Neural crest cell (in vitro differentiated cells): ENCODE measurements at regions not wholly inside any gene's neighbourhood (a gene's known extent, or its start where the extent isn't known, plus 50 kb on each side); places are given as distances from the start of the nearest gene placed in this dataset.

ENCODE experiments used
- DNase-seq: peaks from one replicate; pipeline ENCODE4 v3.0.0; 2021; ENCODE audit warnings: low read depth, mixed read lengths, low spot score
- H3K27ac Mint-ChIP-seq: one replicate; pipeline ENCODE4 v1.8.0; 2021; ENCODE audit warnings: mild to moderate bottlenecking, mixed read lengths; ENCODE audit not compliant: unreplicated experiment
- H3K27me3 Mint-ChIP-seq: 2 replicates; pipeline ENCODE4 v1.8.0; 2021; ENCODE audit warnings: low read depth, mild to moderate bottlenecking, mixed read lengths
- H3K36me3 Mint-ChIP-seq: 2 replicates; pipeline ENCODE4 v1.8.0; 2021; ENCODE audit warnings: low read depth, mild to moderate bottlenecking, mixed read lengths
- H3K4me1 Mint-ChIP-seq: 2 replicates; pipeline ENCODE4 v1.8.0; 2021; ENCODE audit warnings: mixed read lengths
- H3K4me3 Mint-ChIP-seq: one replicate; pipeline ENCODE4 v1.8.0; 2021; ENCODE audit warnings: mild to moderate bottlenecking, mixed read lengths
- H3K9me3 Mint-ChIP-seq: 2 replicates; pipeline ENCODE4 v1.8.0; 2021; ENCODE audit warnings: mixed read lengths
- TF ChIP-seq, protein P1 (sequence below): fragments of 200-600 bp; sonication (generic); conservative IDR thresholded peaks from 2 replicates; pipeline ENCODE4 v1.5.0; 2021; ENCODE audit warnings: antibody characterized with exemption, mild to moderate bottlenecking

DNA sequence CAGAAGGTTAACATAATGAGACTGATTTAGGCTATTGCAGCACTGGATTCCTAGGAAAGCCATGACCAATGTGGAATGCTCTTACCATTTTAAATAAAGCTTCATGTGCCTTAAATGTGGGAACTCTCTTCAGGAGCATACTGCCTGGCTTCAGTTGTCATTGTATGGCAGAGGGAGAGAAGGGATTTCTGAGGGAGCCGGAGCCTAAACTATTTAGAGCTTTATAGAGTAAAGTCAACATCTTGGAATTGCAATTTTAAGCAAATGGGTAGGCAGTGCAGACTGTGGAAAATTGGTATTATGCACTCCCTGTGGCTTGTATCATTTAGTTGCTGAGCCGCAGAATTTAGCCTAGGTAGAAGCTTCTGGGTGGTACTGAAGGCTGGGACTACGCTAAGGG lies 2041.4 kb downstream of the PCDH9 start:
- TF ChIP-seq, protein P1, sequence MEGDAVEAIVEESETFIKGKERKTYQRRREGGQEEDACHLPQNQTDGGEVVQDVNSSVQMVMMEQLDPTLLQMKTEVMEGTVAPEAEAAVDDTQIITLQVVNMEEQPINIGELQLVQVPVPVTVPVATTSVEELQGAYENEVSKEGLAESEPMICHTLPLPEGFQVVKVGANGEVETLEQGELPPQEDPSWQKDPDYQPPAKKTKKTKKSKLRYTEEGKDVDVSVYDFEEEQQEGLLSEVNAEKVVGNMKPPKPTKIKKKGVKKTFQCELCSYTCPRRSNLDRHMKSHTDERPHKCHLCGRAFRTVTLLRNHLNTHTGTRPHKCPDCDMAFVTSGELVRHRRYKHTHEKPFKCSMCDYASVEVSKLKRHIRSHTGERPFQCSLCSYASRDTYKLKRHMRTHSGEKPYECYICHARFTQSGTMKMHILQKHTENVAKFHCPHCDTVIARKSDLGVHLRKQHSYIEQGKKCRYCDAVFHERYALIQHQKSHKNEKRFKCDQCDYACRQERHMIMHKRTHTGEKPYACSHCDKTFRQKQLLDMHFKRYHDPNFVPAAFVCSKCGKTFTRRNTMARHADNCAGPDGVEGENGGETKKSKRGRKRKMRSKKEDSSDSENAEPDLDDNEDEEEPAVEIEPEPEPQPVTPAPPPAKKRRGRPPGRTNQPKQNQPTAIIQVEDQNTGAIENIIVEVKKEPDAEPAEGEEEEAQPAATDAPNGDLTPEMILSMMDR: no peak
- H3K27me3 Mint-ChIP-seq: no peaks in the 10 kb centered on the region
- peaks cover 7% of the 10 kb centered on the region for H3K9me3 Mint-ChIP-seq
- DNase-seq: no peak
- H3K36me3 Mint-ChIP-seq: no peaks in the 10 kb centered on the region
- no peak overlapping the region for H3K4me3 Mint-ChIP-seq
- no peak overlapping the region for H3K27ac Mint-ChIP-seq
- no peaks in the 10 kb centered on the region for H3K4me1 Mint-ChIP-seq

DNA sequence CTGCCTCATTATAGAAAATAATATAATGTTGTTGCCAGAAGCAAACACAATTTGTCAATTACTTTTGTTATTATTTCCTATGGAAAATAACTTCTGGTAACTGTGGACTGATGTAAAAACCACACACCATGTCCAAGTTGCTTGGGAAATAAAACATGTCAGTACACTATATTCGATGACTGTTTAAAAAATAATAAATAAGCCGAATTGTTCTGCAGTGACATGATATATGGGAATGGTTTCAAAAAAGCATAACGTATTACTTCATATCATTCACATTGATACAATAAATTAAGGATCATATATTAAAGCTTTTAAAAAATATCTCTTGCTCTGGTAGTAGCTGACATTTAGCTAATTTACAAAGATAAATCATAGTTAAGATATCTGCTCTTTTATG lies 2062.1 kb downstream of the PCDH9 start:
- no peak overlapping the region for H3K4me3 Mint-ChIP-seq
- no peak for DNase-seq
- no peaks in the 10 kb centered on the region for H3K27me3 Mint-ChIP-seq
- no peaks in the 10 kb centered on the region for H3K36me3 Mint-ChIP-seq
- TF ChIP-seq, protein P1: no peak
- no peaks in the 10 kb centered on the region for H3K4me1 Mint-ChIP-seq
- no peak overlapping the region for H3K27ac Mint-ChIP-seq
- no peaks in the 10 kb centered on the region for H3K9me3 Mint-ChIP-seq

DNA sequence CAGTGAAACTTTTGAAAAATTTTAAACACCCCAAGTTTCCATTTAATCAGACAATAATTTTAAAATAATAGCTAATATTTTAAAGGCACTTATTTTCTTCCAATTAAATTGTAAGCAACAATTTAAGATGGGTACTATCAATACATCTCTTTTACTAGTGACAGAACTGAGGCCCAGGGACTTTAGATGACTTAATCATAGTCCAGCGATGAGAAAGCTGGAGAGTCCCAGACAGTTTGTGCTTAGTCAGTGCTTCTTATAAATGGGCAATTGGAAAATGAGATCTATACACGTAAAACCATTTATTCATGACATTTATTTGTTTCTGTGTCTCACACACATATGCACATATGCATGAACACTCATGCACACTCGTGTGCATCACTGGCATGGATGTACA lies 2063.5 kb downstream of the PCDH9 start:
- H3K36me3 Mint-ChIP-seq: no peaks in the 10 kb centered on the region
- H3K27ac Mint-ChIP-seq: no peak overlapping the region
- no peaks in the 10 kb centered on the region for H3K27me3 Mint-ChIP-seq
- no peak overlapping the region for H3K4me3 Mint-ChIP-seq
- no peak for DNase-seq
- no peaks in the 10 kb centered on the region for H3K4me1 Mint-ChIP-seq
- H3K9me3 Mint-ChIP-seq: no peaks in the 10 kb centered on the region
- TF ChIP-seq, protein P1: no peak

DNA sequence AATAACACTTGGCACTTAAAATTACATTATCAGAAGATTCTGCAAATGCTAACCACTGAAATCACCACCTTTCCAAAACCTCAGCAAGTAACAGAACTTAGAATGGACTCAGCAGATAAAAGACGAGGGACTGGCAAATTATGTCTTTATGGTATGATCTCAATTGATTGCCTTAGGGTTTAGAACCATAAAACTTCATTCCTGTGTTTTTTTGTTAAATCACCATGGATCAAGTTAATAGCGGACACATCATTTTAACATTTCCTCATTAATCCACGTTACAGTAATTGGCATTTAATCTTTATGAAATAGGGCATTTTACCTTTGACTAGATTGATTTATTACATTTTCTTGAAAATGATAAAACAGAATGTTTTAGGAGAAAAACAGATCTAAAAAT lies 2070.3 kb downstream of the PCDH9 start:
- H3K4me1 Mint-ChIP-seq: no peaks in the 10 kb centered on the region
- TF ChIP-seq, protein P1: no peak
- H3K4me3 Mint-ChIP-seq: no peak overlapping the region
- DNase-seq: no peak
- H3K9me3 Mint-ChIP-seq: no peaks in the 10 kb centered on the region
- H3K36me3 Mint-ChIP-seq: no peaks in the 10 kb centered on the region
- H3K27ac Mint-ChIP-seq: no peak overlapping the region
- no peaks in the 10 kb centered on the region for H3K27me3 Mint-ChIP-seq

DNA sequence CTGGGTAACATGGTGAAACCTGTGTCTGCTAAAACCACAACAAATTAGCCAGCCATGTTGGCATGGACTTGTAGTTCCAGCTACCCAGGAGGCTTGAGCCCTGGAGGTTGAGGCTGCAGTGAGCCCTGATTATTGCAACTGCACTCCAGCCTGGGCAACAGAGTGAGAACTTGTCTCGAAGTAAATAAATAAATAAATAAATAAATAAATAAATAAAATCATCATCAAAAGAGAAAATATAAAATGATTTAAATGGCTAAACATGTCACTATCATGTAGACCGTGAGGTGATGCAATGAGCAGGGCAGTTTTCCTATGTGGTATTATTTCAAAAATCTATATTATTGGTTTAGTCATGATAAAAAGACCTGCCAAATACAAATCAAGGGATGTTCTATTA lies 2074.3 kb downstream of the PCDH9 start:
- Mint-ChIP-seq H3K4me3 (no peak overlapping the region), H3K27me3 (no peaks in the 10 kb centered on the region), H3K36me3 (no peaks in the 10 kb centered on the region), H3K9me3 (peaks cover 2% of the 10 kb centered on the region), H3K27ac (no peak overlapping the region), H3K4me1 (no peaks in the 10 kb centered on the region)
- TF ChIP-seq, protein P1: no peak
- DNase-seq: no peak
